ENCODE measurements at regions not wholly inside any gene's neighbourhood (a gene's known extent, or its start where the extent isn't known, plus 50 kb on each side); places are given as distances from the start of the nearest gene placed in this dataset.

- H3K27ac Mint-ChIP-seq = no peak overlapping the region
- H3K4me3 Mint-ChIP-seq = no peak overlapping the region
- POLR2A ChIA-PET = no interaction called here
- H3K27me3 Mint-ChIP-seq = no peaks in the 10 kb centered on the region
- no peak for ATAC-seq
- DNase-seq = no peak
- no peaks in the 10 kb centered on the region for H3K9me3 Mint-ChIP-seq
- H3K36me3 Mint-ChIP-seq = no peaks in the 10 kb centered on the region
- no peaks in the 10 kb centered on the region for H3K4me1 Mint-ChIP-seq
Measured at GRCh38 chr4:71841336-71841735, 57.5 kb upstream of the GC start.

- H3K9me3 Mint-ChIP-seq = peaks cover 0 to 4% (median 0%) of the 10 kb centered on the region in 9 donors
- no peaks in the 10 kb centered on the region for H3K36me3 Mint-ChIP-seq
- H3K4me3 Mint-ChIP-seq = no peak overlapping the region
- ATAC-seq (no peak), DNase-seq (no peak)
- H3K27ac Mint-ChIP-seq = no peak overlapping the region
- POLR2A ChIA-PET = no interaction called here
- H3K27me3 Mint-ChIP-seq = no peaks in the 10 kb centered on the region
- no peaks in the 10 kb centered on the region for H3K4me1 Mint-ChIP-seq
Measured at GRCh38 chr4:71847300-71847699, 63.4 kb upstream of the GC start.

GRCh38 chr4:71855944-71856343, 72.1 kb upstream of the GC start:
- peaks cover 0 to 8% (median 4%) of the 10 kb centered on the region in 9 donors for H3K9me3 Mint-ChIP-seq
- H3K36me3 Mint-ChIP-seq = peaks cover 0 to 5% (median 0%) of the 10 kb centered on the region in 3 donors
- no peak for DNase-seq
- H3K27ac Mint-ChIP-seq = no peak overlapping the region
- no peaks in the 10 kb centered on the region for H3K4me1 Mint-ChIP-seq
- no peak overlapping the region for H3K4me3 Mint-ChIP-seq
- POLR2A ChIA-PET = no interaction called here
- ATAC-seq = no peak
- H3K27me3 Mint-ChIP-seq = peaks cover 0 to 8% (median 0%) of the 10 kb centered on the region in 5 donors

- no peak overlapping the region for H3K4me3 Mint-ChIP-seq
- H3K27me3 Mint-ChIP-seq = peaks cover 0 to 4% (median 0%) of the 10 kb centered on the region in 5 donors
- POLR2A ChIA-PET = no interaction called here
- ATAC-seq = no peak
- H3K9me3 Mint-ChIP-seq = peaks cover 0 to 11% (median 4%) of the 10 kb centered on the region in 9 donors
- peaks cover 0 to 6% (median 0%) of the 10 kb centered on the region in 3 donors for H3K36me3 Mint-ChIP-seq
- no peak overlapping the region for H3K27ac Mint-ChIP-seq
- H3K4me1 Mint-ChIP-seq = no peaks in the 10 kb centered on the region
- no peak for DNase-seq
Measured at GRCh38 chr4:71857713-71858451, 74.0 kb upstream of the GC start.

GRCh38 chr4:71860643-71861042, 76.8 kb upstream of the GC start:
- no peaks in the 10 kb centered on the region for H3K27me3 Mint-ChIP-seq
- POLR2A ChIA-PET = no interaction called here
- H3K4me1 Mint-ChIP-seq = no peaks in the 10 kb centered on the region

GRCh38 chr4:71862315-71862714, 78.4 kb upstream of the GC start:
- ATAC-seq = no peak
- Mint-ChIP-seq H3K9me3 (peaks cover 0 to 31% (median 14%) of the 10 kb centered on the region in 9 donors), H3K4me1 (no peaks in the 10 kb centered on the region), H3K27me3 (no peaks in the 10 kb centered on the region), H3K4me3 (no peak overlapping the region), H3K36me3 (peaks cover 0 to 15% (median 0%) of the 10 kb centered on the region in 3 donors), H3K27ac (no peak overlapping the region)
- no peak for DNase-seq
- POLR2A ChIA-PET = no interaction called here

More at GRCh38 chr4:71860643-71861042, 76.8 kb upstream of the GC start:
- Mint-ChIP-seq H3K9me3 (peaks cover 0 to 31% (median 13%) of the 10 kb centered on the region in 9 donors), H3K27ac (no peak overlapping the region), H3K36me3 (peaks cover 0 to 15% (median 0%) of the 10 kb centered on the region in 3 donors), H3K4me3 (no peak overlapping the region)
- ATAC-seq (no peak), DNase-seq (no peak)

GRCh38 chr4:71863457-71863856, 79.6 kb upstream of the GC start:
- Mint-ChIP-seq H3K27ac (no peak overlapping the region), H3K4me3 (no peak overlapping the region), H3K36me3 (peaks cover 0 to 15% (median 0%) of the 10 kb centered on the region in 3 donors), H3K9me3 (peaks cover 0 to 31% (median 14%) of the 10 kb centered on the region in 9 donors), H3K4me1 (no peaks in the 10 kb centered on the region), H3K27me3 (no peaks in the 10 kb centered on the region)
- POLR2A ChIA-PET = no interaction called here
- ATAC-seq (no peak), DNase-seq (no peak)

GRCh38 chr4:71864380-71864779, 80.5 kb upstream of the GC start:
- no peak for DNase-seq
- Mint-ChIP-seq H3K9me3 (peaks cover 0 to 31% (median 14%) of the 10 kb centered on the region in 9 donors), H3K4me1 (no peaks in the 10 kb centered on the region), H3K27ac (no peak overlapping the region), H3K36me3 (peaks cover 0 to 15% (median 0%) of the 10 kb centered on the region in 3 donors), H3K27me3 (no peaks in the 10 kb centered on the region), H3K4me3 (no peak overlapping the region)
- POLR2A ChIA-PET = no interaction called here
- no peak for ATAC-seq

GRCh38 chr4:71866212-71866885, 82.5 kb upstream of the GC start:
- peaks cover 0 to 10% (median 0%) of the 10 kb centered on the region in 3 donors for H3K36me3 Mint-ChIP-seq
- H3K4me3 Mint-ChIP-seq = no peak overlapping the region
- POLR2A ChIA-PET = no interaction called here
- no peaks in the 10 kb centered on the region for H3K4me1 Mint-ChIP-seq
- ATAC-seq = no peak
- H3K27me3 Mint-ChIP-seq = no peaks in the 10 kb centered on the region
- H3K27ac Mint-ChIP-seq = no peak overlapping the region
- no peak for DNase-seq
- H3K9me3 Mint-ChIP-seq = peaks cover 0 to 25% (median 11%) of the 10 kb centered on the region in 9 donors

GRCh38 chr4:71867598-71867997, 83.7 kb upstream of the GC start:
- H3K27ac Mint-ChIP-seq = no peak overlapping the region

GRCh38 chr4:71870456-71870855, 86.6 kb upstream of the GC start:
- POLR2A ChIA-PET = no interaction called here
- H3K36me3 Mint-ChIP-seq = no peaks in the 10 kb centered on the region

More at GRCh38 chr4:71867598-71867997, 83.7 kb upstream of the GC start:
- Mint-ChIP-seq H3K36me3 (peaks cover 0 to 10% (median 0%) of the 10 kb centered on the region in 3 donors), H3K4me3 (no peak overlapping the region), H3K27me3 (no peaks in the 10 kb centered on the region), H3K4me1 (no peaks in the 10 kb centered on the region), H3K9me3 (peaks cover 0 to 23% (median 11%) of the 10 kb centered on the region in 9 donors)
- ATAC-seq (no peak), DNase-seq (no peak)
- POLR2A ChIA-PET = no interaction called here

GRCh38 chr4:71872221-71872620, 88.3 kb upstream of the GC start:
- Mint-ChIP-seq H3K27ac (no peak overlapping the region), H3K36me3 (no peaks in the 10 kb centered on the region), H3K27me3 (no peaks in the 10 kb centered on the region), H3K4me1 (no peaks in the 10 kb centered on the region), H3K9me3 (peaks cover 0 to 9% (median 0%) of the 10 kb centered on the region in 9 donors), H3K4me3 (no peak overlapping the region)
- ATAC-seq (no peak), DNase-seq (no peak)
- POLR2A ChIA-PET = no interaction called here

More at GRCh38 chr4:71870456-71870855, 86.6 kb upstream of the GC start:
- no peaks in the 10 kb centered on the region for H3K4me1 Mint-ChIP-seq
- ATAC-seq (no peak), DNase-seq (no peak)
- no peak overlapping the region for H3K4me3 Mint-ChIP-seq
- H3K9me3 Mint-ChIP-seq = peaks cover 0 to 7% (median under 1%) of the 10 kb centered on the region in 9 donors
- H3K27me3 Mint-ChIP-seq = no peaks in the 10 kb centered on the region
- H3K27ac Mint-ChIP-seq = no peak overlapping the region

GRCh38 chr4:71872767-71873415, 89.0 kb upstream of the GC start:
- H3K36me3 Mint-ChIP-seq = no peaks in the 10 kb centered on the region
- peaks cover 0 to 9% (median 0%) of the 10 kb centered on the region in 9 donors for H3K9me3 Mint-ChIP-seq
- H3K4me3 Mint-ChIP-seq = no peak overlapping the region
- no peak overlapping the region for H3K27ac Mint-ChIP-seq
- DNase-seq = no peak
- no peak for ATAC-seq
- no peaks in the 10 kb centered on the region for H3K27me3 Mint-ChIP-seq
- POLR2A ChIA-PET = no interaction called here
- H3K4me1 Mint-ChIP-seq = no peaks in the 10 kb centered on the region

Data from naive thymus-derived CD8-positive, alpha-beta T cell (primary cell).